Neural progenitor cell (in vitro differentiated cells): ENCODE measurements at regions not wholly inside any gene's neighbourhood (a gene's known extent, or its start where the extent isn't known, plus 50 kb on each side); places are given as distances from the start of the nearest gene placed in this dataset.
A peak's percentile ranks its signal among the peaks of the same experiment; 100 is the strongest.

ENCODE experiments used
- DNase-seq: peaks from one replicate; pipeline ENCODE4 v3.0.0-alpha.2; 2016; ENCODE audit warnings: low spot score
- H2AFZ ChIP-seq: fragments of 200-600 bp; sonication (generic); replicated peaks from 2 replicates; pipeline ENCODE4 v1.6.1; 2016; ENCODE audit warnings: antibody characterized with exemption
- H3F3A ChIP-seq: fragments of 200-600 bp; sonication (generic); 2 replicates; pipeline ENCODE4 v1.6.1; 2016; ENCODE audit warnings: antibody characterized with exemption, low read depth
- H3K27ac ChIP-seq: fragments of 200-600 bp; sonication (generic); 2 replicates; pipeline ENCODE4 v1.5.1; 2016; ENCODE audit warnings: mild to moderate bottlenecking
- H3K27me3 ChIP-seq: fragments of 200-600 bp; sonication (generic); 2 replicates; pipeline ENCODE4 v1.6.1; 2016; ENCODE audit warnings: mild to moderate bottlenecking, moderate library complexity
- H3K36me3 ChIP-seq: fragments of 200-600 bp; sonication (generic); 2 replicates; pipeline ENCODE4 v1.5.1; 2016
- H3K4me1 ChIP-seq: fragments of 200-600 bp; sonication (generic); 2 replicates; pipeline ENCODE4 v1.6.1; 2016; ENCODE audit warnings: mixed run types
- H3K4me2 ChIP-seq: fragments of 200-600 bp; sonication (generic); 2 replicates; pipeline ENCODE4 v1.6.1; 2016
- H3K4me3 ChIP-seq: fragments of 200-600 bp; sonication (generic); 2 replicates; pipeline ENCODE4 v1.5.1; 2016
- H3K79me2 ChIP-seq: fragments of 200-600 bp; sonication (generic); 2 replicates; pipeline ENCODE4 v1.6.1; 2016; ENCODE audit warnings: low read depth
- H3K9ac ChIP-seq: fragments of 200-600 bp; sonication (generic); 2 replicates; pipeline ENCODE4 v1.6.1; 2016
- H3K9me3 ChIP-seq: fragments of 200-600 bp; sonication (generic); 2 replicates; pipeline ENCODE4 v1.5.1; 2016; ENCODE audit warnings: low read depth
- H4K20me1 ChIP-seq: fragments of 200-600 bp; sonication (generic); 2 replicates; pipeline ENCODE4 v1.6.1; 2016; ENCODE audit warnings: low read depth
- H3K27ac Mint-ChIP-seq: 3 replicates; pipeline ENCODE4 v1.8.0; 2021; ENCODE audit warnings: mixed read lengths
- H3K27me3 Mint-ChIP-seq: 2 replicates; pipeline ENCODE4 v1.8.0; 2022; ENCODE audit warnings: low read depth, mild to moderate bottlenecking, inconsistent platforms, moderate library complexity, mixed read lengths; ENCODE audit not compliant: insufficient read depth
- H3K36me3 Mint-ChIP-seq: 3 replicates; pipeline ENCODE4 v1.8.0; 2021; ENCODE audit warnings: mixed read lengths
- H3K4me1 Mint-ChIP-seq: 3 replicates; pipeline ENCODE4 v1.8.0; 2021; ENCODE audit warnings: mixed read lengths
- H3K4me3 Mint-ChIP-seq: 3 replicates; pipeline ENCODE4 v1.8.0; 2021; ENCODE audit warnings: mild to moderate bottlenecking, moderate library complexity, mixed read lengths
- H3K9me3 Mint-ChIP-seq: 3 replicates; pipeline ENCODE4 v1.8.0; 2020; ENCODE audit warnings: mixed read lengths
- CTCF ChIP-seq: fragments of 200-600 bp; sonication (generic); IDR thresholded peaks from 2 replicates; pipeline ENCODE4 v1.5.1; 2017; ENCODE audit warnings: antibody characterized with exemption, mild to moderate bottlenecking
- EZH2 ChIP-seq: fragments of 200-600 bp; sonication (generic); IDR thresholded peaks from 2 replicates; pipeline ENCODE4 v1.6.1; 2017; ENCODE audit warnings: antibody characterized with exemption, mild to moderate bottlenecking, moderate library complexity
- EZH2phosphoT487 ChIP-seq: fragments of 200-600 bp; sonication (generic); IDR thresholded peaks from 2 replicates; pipeline ENCODE4 v1.6.1; 2017; ENCODE audit warnings: antibody characterized with exemption

- Histone ChIP-seq H3K9ac (no peak overlapping the region), H3K4me1 (peaks cover 11% of the 10 kb centered on the region), H3K79me2 (no peaks in the 10 kb centered on the region), H3K36me3 (no peaks in the 10 kb centered on the region), H3F3A (no peaks in the 10 kb centered on the region), H4K20me1 (no peaks in the 10 kb centered on the region), H3K27me3 (no peaks in the 10 kb centered on the region), H3K27ac (no peak overlapping the region), H2AFZ (no peak overlapping the region), H3K4me2 (no peak overlapping the region), H3K4me3 (no peak overlapping the region), H3K9me3 (no peaks in the 10 kb centered on the region)
- Mint-ChIP-seq H3K27ac (peak overlapping the region; percentile 100), H3K36me3 (peaks cover 9% of the 10 kb centered on the region), H3K9me3 (no peaks in the 10 kb centered on the region), H3K4me1 (peaks cover 55% of the 10 kb centered on the region), H3K4me3 (peak overlapping the region; percentile 94), H3K27me3 (no peaks in the 10 kb centered on the region)
- TF ChIP-seq EZH2phosphoT487 (no peak), CTCF (no peak), EZH2 (no peak)
- DNase-seq: peak; percentile 11
These were observed 579.6 kb downstream of the USP25 start for GRCh38 chr21:16309250-16309971.

GRCh38 chr21:16310176-16310575 is 580.4 kb downstream of the USP25 start:
- H3K4me2 ChIP-seq: no peak overlapping the region
- H3K27me3 Mint-ChIP-seq: no peaks in the 10 kb centered on the region
- peaks cover 55% of the 10 kb centered on the region for H3K4me1 Mint-ChIP-seq
- no peak overlapping the region for H2AFZ ChIP-seq
- H3K36me3 Mint-ChIP-seq: peaks cover 9% of the 10 kb centered on the region
- H3K9ac ChIP-seq: no peak overlapping the region
- no peak for DNase-seq
- H3F3A ChIP-seq: no peaks in the 10 kb centered on the region
- H3K79me2 ChIP-seq: no peaks in the 10 kb centered on the region
- H3K9me3 ChIP-seq: no peaks in the 10 kb centered on the region
- no peak overlapping the region for H3K27ac ChIP-seq
- no peaks in the 10 kb centered on the region for H3K36me3 ChIP-seq
- peak overlapping the region; percentile 100 for H3K27ac Mint-ChIP-seq
- no peaks in the 10 kb centered on the region for H3K9me3 Mint-ChIP-seq
- no peaks in the 10 kb centered on the region for H4K20me1 ChIP-seq
- peak overlapping the region; percentile 94 for H3K4me3 Mint-ChIP-seq
- peaks cover 11% of the 10 kb centered on the region for H3K4me1 ChIP-seq
- no peaks in the 10 kb centered on the region for H3K27me3 ChIP-seq
- TF ChIP-seq EZH2: no peak
- TF ChIP-seq EZH2phosphoT487: no peak
- TF ChIP-seq CTCF: no peak
- no peak overlapping the region for H3K4me3 ChIP-seq

GRCh38 chr21:16311229-16311628 is 581.4 kb downstream of the USP25 start:
- H3K36me3 ChIP-seq: no peaks in the 10 kb centered on the region
- Mint-ChIP-seq H3K9me3 (no peaks in the 10 kb centered on the region), H3K36me3 (peaks cover 5% of the 10 kb centered on the region), H3K4me3 (peak overlapping the region; percentile 74), H3K4me1 (peaks cover 53% of the 10 kb centered on the region), H3K27ac (peak overlapping the region; percentile 95), H3K27me3 (no peaks in the 10 kb centered on the region)
- H3K9me3 ChIP-seq: no peaks in the 10 kb centered on the region
- no peaks in the 10 kb centered on the region for H4K20me1 ChIP-seq
- no peak overlapping the region for H2AFZ ChIP-seq
- H3K27me3 ChIP-seq: no peaks in the 10 kb centered on the region
- no peaks in the 10 kb centered on the region for H3F3A ChIP-seq
- no peak overlapping the region for H3K9ac ChIP-seq
- no peak overlapping the region for H3K4me3 ChIP-seq
- H3K27ac ChIP-seq: no peak overlapping the region
- no peaks in the 10 kb centered on the region for H3K79me2 ChIP-seq
- DNase-seq: no peak
- no peak overlapping the region for H3K4me2 ChIP-seq
- peaks cover under 1% of the 10 kb centered on the region for H3K4me1 ChIP-seq
- TF ChIP-seq EZH2 (no peak), CTCF (no peak)
